ENCODE measurements at regions not wholly inside any gene's neighbourhood (a gene's known extent, or its start where the extent isn't known, plus 50 kb on each side); places are given as distances from the start of the nearest gene placed in this dataset.
"Not testable (repeated sequence)": the region's sequence is repeated elsewhere in the genome, so short reads cannot be mapped to it uniquely, and the experiment has no call there.

DNA sequence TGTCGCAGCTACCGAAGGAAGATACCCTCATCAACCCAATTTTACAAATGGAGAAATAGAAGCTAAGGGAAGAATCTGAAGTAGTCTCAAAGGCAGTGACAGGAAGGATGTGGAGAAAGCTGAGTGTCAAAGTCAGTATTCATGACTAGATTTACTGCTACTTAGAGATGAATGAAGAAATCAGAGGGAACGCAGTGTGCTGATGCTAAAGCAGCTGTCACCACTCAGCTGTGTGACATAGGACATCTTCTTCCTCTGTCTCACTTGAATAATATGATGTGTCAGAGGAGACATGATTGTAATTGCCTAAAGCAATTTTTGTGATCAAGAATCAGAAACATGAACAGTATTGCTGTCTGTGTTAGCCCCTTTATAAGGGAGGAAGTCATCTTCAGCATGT is 54.1 kb downstream of the RAB6D start:
- H3K9me3 ChIP-seq (ENCODE audit: control insufficient read depth in 2 of 3, low read length in 3 of 3); H3K4me1 ChIP-seq (ENCODE audit: control insufficient read depth in 2 of 2, insufficient read depth in 2 of 2, low read length in 2 of 2); H3K36me3 ChIP-seq (ENCODE audit: control insufficient read depth in 2 of 3, insufficient read depth in 3 of 3, low read length in 3 of 3); ATAC-seq; H3K4me1 Mint-ChIP-seq; DNase-seq; H3K27ac ChIP-seq (ENCODE audit: low read depth, low read length); H3K9me3 Mint-ChIP-seq; H3K27ac Mint-ChIP-seq; POLR2A ChIA-PET; H3K4me3 Mint-ChIP-seq; H3K4me3 ChIP-seq (ENCODE audit: low read length); CTCF ChIA-PET; H3K27me3 ChIP-seq (ENCODE audit: control insufficient read depth in 2 of 2, insufficient read depth in 2 of 2, low read length in 2 of 2); H3K36me3 Mint-ChIP-seq: not testable (repeated sequence)
- intact Hi-C loops (cut with micrococcal nuclease): loop anchor here in 1 of 2 donors (2.0 kb wide), 1 partner anchor 155 kb away; no protein-coding TSS in a partner anchor
- peaks cover 11 to 28% (median 18%) of the 10 kb centered on the region in 5 donors for H3K27me3 Mint-ChIP-seq

DNA sequence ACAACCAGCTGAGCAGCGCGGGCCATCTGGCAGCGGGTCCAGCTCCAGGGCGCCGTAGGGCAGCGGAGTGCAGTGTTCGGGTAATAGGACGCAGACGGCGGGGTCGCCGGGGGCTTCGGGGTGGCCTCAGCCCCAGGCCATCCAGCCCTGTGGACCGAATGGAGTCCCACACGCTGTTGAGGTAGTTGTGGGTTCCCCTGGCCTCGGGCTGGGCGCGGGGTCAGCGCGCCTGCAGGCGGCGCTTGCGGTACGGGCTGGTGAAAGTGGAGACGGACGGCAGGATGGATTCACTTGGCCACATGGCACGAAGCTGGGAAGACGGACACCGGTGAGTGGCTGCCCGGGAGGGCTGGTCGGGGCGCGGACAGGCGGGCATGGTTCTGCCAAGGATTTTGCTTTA is 63.8 kb downstream of the RAB6D start:
- H3K36me3 ChIP-seq (ENCODE audit: control insufficient read depth in 2 of 3, insufficient read depth in 3 of 3, low read length in 3 of 3); POLR2A ChIA-PET; intact Hi-C loops (cut with micrococcal nuclease): not testable (repeated sequence)

DNA sequence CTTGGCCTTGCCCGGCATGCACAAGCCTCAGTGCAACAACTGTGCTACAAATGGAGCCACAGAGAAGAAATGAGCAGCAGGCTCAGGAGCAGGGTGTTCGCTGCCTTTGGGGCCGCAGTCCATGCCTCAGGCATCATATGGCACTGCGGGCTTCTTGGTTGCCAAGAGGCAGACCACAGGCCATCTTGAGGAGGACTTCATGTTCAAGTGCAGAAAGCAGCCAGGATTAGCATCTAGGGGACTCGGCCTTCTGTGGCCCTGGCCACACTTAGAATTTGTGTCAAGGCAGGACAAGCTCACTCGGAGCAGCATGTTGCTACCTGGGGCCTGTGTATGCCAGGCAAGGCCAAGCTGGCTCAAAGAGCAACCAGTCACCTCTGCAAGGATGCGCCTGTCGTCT is 68.5 kb downstream of the POTEE start:
- CTCF ChIA-PET; H3K4me3 Mint-ChIP-seq; H3K27me3 Mint-ChIP-seq; H3K4me1 ChIP-seq (ENCODE audit: control insufficient read depth in 2 of 2, insufficient read depth in 2 of 2, low read length in 2 of 2); DNase-seq; H3K9me3 Mint-ChIP-seq; H3K36me3 Mint-ChIP-seq; H3K9me3 ChIP-seq (ENCODE audit: control insufficient read depth in 2 of 3, low read length in 3 of 3); H3K27ac Mint-ChIP-seq; POLR2A ChIA-PET; H3K4me1 Mint-ChIP-seq; H3K27me3 ChIP-seq (ENCODE audit: control insufficient read depth in 2 of 2, insufficient read depth in 2 of 2, low read length in 2 of 2); ATAC-seq; intact Hi-C loops (cut with micrococcal nuclease); H3K36me3 ChIP-seq (ENCODE audit: control insufficient read depth in 2 of 3, insufficient read depth in 3 of 3, low read length in 3 of 3); H3K4me3 ChIP-seq (ENCODE audit: low read length); H3K27ac ChIP-seq (ENCODE audit: low read depth, low read length): not testable (repeated sequence)

More for the DNA sequence above, 63.8 kb downstream of the RAB6D start:
- H3K27me3 ChIP-seq (ENCODE audit: control insufficient read depth in 2 of 2, insufficient read depth in 2 of 2, low read length in 2 of 2); H3K4me3 ChIP-seq (ENCODE audit: low read length); H3K36me3 Mint-ChIP-seq; CTCF ChIA-PET; H3K4me1 Mint-ChIP-seq; H3K9me3 ChIP-seq (ENCODE audit: control insufficient read depth in 2 of 3, low read length in 3 of 3); ATAC-seq; DNase-seq; H3K4me3 Mint-ChIP-seq; H3K4me1 ChIP-seq (ENCODE audit: control insufficient read depth in 2 of 2, insufficient read depth in 2 of 2, low read length in 2 of 2); H3K9me3 Mint-ChIP-seq; H3K27ac Mint-ChIP-seq; H3K27ac ChIP-seq (ENCODE audit: low read depth, low read length): not testable (repeated sequence)
- H3K27me3 Mint-ChIP-seq: peaks cover 8 to 26% (median 14%) of the 10 kb centered on the region in 5 donors

DNA sequence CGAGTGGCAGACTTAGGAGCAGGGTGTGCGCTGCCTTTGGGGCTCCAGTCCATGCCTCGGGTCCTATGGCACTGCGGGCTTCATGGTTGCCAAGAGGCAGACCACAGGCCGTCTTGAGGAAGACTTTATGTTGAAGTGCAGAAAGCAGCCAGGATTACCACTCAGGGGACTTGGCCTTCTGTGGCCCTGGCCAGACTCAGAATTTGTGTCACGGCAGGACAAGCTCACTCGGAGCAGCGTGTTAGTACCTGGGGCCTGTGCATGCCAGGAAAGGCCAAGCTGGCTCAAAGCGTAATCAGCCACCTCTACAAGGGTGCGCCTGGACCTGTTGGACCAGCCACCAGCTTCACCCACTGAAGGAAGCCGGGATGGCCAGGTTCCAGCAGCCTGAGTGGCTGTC is 68.0 kb downstream of the POTEE start:
- H3K4me1 ChIP-seq (ENCODE audit: control insufficient read depth in 2 of 2, insufficient read depth in 2 of 2, low read length in 2 of 2); ATAC-seq; H3K9me3 ChIP-seq (ENCODE audit: control insufficient read depth in 2 of 3, low read length in 3 of 3); H3K4me3 ChIP-seq (ENCODE audit: low read length); DNase-seq; H3K27me3 Mint-ChIP-seq; H3K4me1 Mint-ChIP-seq; H3K27ac ChIP-seq (ENCODE audit: low read depth, low read length); H3K36me3 ChIP-seq (ENCODE audit: control insufficient read depth in 2 of 3, insufficient read depth in 3 of 3, low read length in 3 of 3); CTCF ChIA-PET; H3K27ac Mint-ChIP-seq; H3K36me3 Mint-ChIP-seq; H3K27me3 ChIP-seq (ENCODE audit: control insufficient read depth in 2 of 2, insufficient read depth in 2 of 2, low read length in 2 of 2); H3K4me3 Mint-ChIP-seq; H3K9me3 Mint-ChIP-seq; intact Hi-C loops (cut with micrococcal nuclease); POLR2A ChIA-PET: not testable (repeated sequence)

DNA sequence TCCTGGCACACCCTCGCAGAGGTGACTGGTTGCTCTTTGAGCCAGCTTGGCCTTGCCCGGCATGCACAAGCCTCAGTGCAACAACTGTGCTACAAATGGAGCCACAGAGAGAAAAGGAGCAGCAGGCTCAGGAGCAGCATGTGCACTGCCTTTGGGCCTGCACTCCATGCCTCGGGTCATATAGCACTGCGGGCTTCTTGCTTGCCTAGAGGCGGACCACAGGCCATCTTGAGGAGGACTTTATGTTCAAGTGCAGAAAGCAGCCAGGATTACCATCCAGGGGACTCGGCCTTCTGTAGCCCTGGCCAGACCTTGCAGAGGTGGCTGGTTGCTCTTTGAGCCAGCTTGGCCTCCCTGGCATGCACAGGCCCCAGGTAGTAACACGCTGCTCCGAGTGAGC is 62.7 kb downstream of the POTEE start:
- ATAC-seq; CTCF ChIA-PET; H3K4me3 ChIP-seq (ENCODE audit: low read length); H3K4me1 ChIP-seq (ENCODE audit: control insufficient read depth in 2 of 2, insufficient read depth in 2 of 2, low read length in 2 of 2); H3K36me3 ChIP-seq (ENCODE audit: control insufficient read depth in 2 of 3, insufficient read depth in 3 of 3, low read length in 3 of 3); H3K27ac ChIP-seq (ENCODE audit: low read depth, low read length); H3K27me3 ChIP-seq (ENCODE audit: control insufficient read depth in 2 of 2, insufficient read depth in 2 of 2, low read length in 2 of 2); H3K9me3 ChIP-seq (ENCODE audit: control insufficient read depth in 2 of 3, low read length in 3 of 3); H3K36me3 Mint-ChIP-seq; H3K4me1 Mint-ChIP-seq; H3K9me3 Mint-ChIP-seq; DNase-seq; H3K27me3 Mint-ChIP-seq; intact Hi-C loops (cut with micrococcal nuclease); H3K27ac Mint-ChIP-seq; H3K4me3 Mint-ChIP-seq; POLR2A ChIA-PET: not testable (repeated sequence)

DNA sequence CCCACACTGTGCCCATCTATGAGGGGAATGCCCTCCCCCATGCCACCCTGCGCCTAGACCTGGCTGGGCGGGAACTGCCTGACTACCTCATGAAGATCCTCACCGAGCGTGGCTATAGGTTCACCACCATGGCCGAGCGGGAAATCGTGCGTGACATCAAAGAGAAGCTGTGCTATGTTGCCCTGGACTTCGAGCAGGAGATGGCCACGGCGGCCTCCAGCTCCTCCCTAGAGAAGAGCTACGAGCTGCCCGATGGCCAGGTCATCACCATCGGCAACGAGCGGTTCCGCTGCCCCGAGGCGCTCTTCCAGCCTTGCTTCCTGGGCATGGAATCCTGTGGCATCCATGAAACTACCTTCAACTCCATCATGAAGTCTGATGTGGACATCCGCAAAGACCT is 54.7 kb downstream of the POTEE start:
- H3K36me3 ChIP-seq (ENCODE audit: control insufficient read depth in 2 of 3, insufficient read depth in 3 of 3, low read length in 3 of 3); H3K4me1 ChIP-seq (ENCODE audit: control insufficient read depth in 2 of 2, insufficient read depth in 2 of 2, low read length in 2 of 2); H3K27me3 Mint-ChIP-seq; DNase-seq; ATAC-seq; POLR2A ChIA-PET; H3K9me3 Mint-ChIP-seq; H3K27ac Mint-ChIP-seq; intact Hi-C loops (cut with micrococcal nuclease); H3K4me3 Mint-ChIP-seq; H3K27me3 ChIP-seq (ENCODE audit: control insufficient read depth in 2 of 2, insufficient read depth in 2 of 2, low read length in 2 of 2); H3K36me3 Mint-ChIP-seq; H3K27ac ChIP-seq (ENCODE audit: low read depth, low read length); H3K4me1 Mint-ChIP-seq; CTCF ChIA-PET; H3K4me3 ChIP-seq (ENCODE audit: low read length); H3K9me3 ChIP-seq (ENCODE audit: control insufficient read depth in 2 of 3, low read length in 3 of 3): not testable (repeated sequence)
